ENCODE measurements at regions not wholly inside any gene's neighbourhood (a gene's known extent, or its start where the extent isn't known, plus 50 kb on each side); places are given as distances from the start of the nearest gene placed in this dataset.

- TF ChIP-seq NCOA4 (IDR thresholded peaks at IDR 0.05; ENCODE audit: partially characterized antibody): no peak
- TF ChIP-seq TEAD4 (IDR thresholded peaks at IDR 0.05; ENCODE audit: low read length): no peak
- no peak for TF ChIP-seq TEAD4 (CRISPR knock-in tag; IDR thresholded peaks at IDR 0.05; ENCODE audit: borderline replicate concordance)
- no peak for TF ChIP-seq POLR2AphosphoS5 (IDR thresholded peaks at IDR 0.05; ENCODE audit: control insufficient read depth, insufficient read depth, low read depth, low read length)
- no peak for TF ChIP-seq POLR2A (conservative IDR thresholded peaks at IDR 0.05)
- no peak for TF ChIP-seq BRCA1 (IDR thresholded peaks at IDR 0.05)
- TF ChIP-seq BRCA1 (CRISPR knock-in tag; IDR thresholded peaks at IDR 0.05): no peak
- no peak for TF ChIP-seq CBX5 (IDR thresholded peaks at IDR 0.05; ENCODE audit: borderline replicate concordance, low read depth)
- TF ChIP-seq, protein P1, sequence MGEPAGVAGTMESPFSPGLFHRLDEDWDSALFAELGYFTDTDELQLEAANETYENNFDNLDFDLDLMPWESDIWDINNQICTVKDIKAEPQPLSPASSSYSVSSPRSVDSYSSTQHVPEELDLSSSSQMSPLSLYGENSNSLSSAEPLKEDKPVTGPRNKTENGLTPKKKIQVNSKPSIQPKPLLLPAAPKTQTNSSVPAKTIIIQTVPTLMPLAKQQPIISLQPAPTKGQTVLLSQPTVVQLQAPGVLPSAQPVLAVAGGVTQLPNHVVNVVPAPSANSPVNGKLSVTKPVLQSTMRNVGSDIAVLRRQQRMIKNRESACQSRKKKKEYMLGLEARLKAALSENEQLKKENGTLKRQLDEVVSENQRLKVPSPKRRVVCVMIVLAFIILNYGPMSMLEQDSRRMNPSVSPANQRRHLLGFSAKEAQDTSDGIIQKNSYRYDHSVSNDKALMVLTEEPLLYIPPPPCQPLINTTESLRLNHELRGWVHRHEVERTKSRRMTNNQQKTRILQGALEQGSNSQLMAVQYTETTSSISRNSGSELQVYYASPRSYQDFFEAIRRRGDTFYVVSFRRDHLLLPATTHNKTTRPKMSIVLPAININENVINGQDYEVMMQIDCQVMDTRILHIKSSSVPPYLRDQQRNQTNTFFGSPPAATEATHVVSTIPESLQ (CRISPR knock-in tag; IDR thresholded peaks at IDR 0.05): no peak
- no peak for TF ChIP-seq SMARCA5 (IDR thresholded peaks at IDR 0.05)
Observed at GRCh38 chr1:42035205-42035829, 116.6 kb upstream of the HIVEP3 start.
